ENCODE measurements at regions not wholly inside any gene's neighbourhood (a gene's known extent, or its start where the extent isn't known, plus 50 kb on each side); places are given as distances from the start of the nearest gene placed in this dataset.

GRCh38 chr9:85260275-85260845, 481.4 kb downstream of the AGTPBP1 start:
- TF ChIP-seq CTCF (IDR thresholded peaks at IDR 0.05 in 8 of 11, conservative IDR thresholded peaks at IDR 0.05 in 3 of 11) (no peak), POLR2AphosphoS5 (IDR thresholded peaks at IDR 0.05) (no peak)

All from spleen (tissue), 7 donors.